ENCODE measurements at regions not wholly inside any gene's neighbourhood (a gene's known extent, or its start where the extent isn't known, plus 50 kb on each side); places are given as distances from the start of the nearest gene placed in this dataset.

GRCh38 chr7:41107330-41107937 lies 595.5 kb downstream of the INHBA start:
- no peak overlapping the region for H3K23ac ChIP-seq (ENCODE audit: insufficient read length)
- H4K20me1 ChIP-seq (replicated peaks in 1 of 2; ENCODE audit: control insufficient read depth in 1 of 2, insufficient read depth in 2 of 2, low read length in 2 of 2) = no peaks in the 10 kb centered on the region
- H2BK15ac ChIP-seq (ENCODE audit: low read length) = no peak overlapping the region
- no peak overlapping the region for H3K18ac ChIP-seq (ENCODE audit: extremely low read depth, low read length)
- no peak overlapping the region for H3K56ac ChIP-seq (replicated peaks; ENCODE audit: insufficient read length, low read depth, low read length)
- H3K4me2 ChIP-seq (ENCODE audit: insufficient read depth in 1 of 2, low read depth in 2 of 2, low read length in 2 of 2) = no peak overlapping the region
- H3K4me3 ChIP-seq (ENCODE audit: extremely low read depth in 1 of 4, insufficient read depth in 2 of 4, low read depth in 3 of 4, low read length in 4 of 4) = no peak overlapping the region
- no peaks in the 10 kb centered on the region for H3K9me3 ChIP-seq (ENCODE audit: insufficient read depth in 2 of 2, low read depth in 1 of 2, low read length in 1 of 2)
- DNase-seq (ENCODE audit: low read depth in 1 of 2, low spot score in 2 of 2) (no peak), FAIRE-seq (no peak)
- H4K5ac ChIP-seq (ENCODE audit: insufficient read length, low read depth, low read length) = no peak overlapping the region
- no peak overlapping the region for H3K9ac ChIP-seq (replicated peaks in 1 of 4; ENCODE audit: extremely low read depth in 1 of 4, low read depth in 3 of 4, low read length in 3 of 4)
- no peak overlapping the region for H2BK20ac ChIP-seq (ENCODE audit: low read length)
- ChIA-PET POLR2A (ENCODE audit: partially characterized antibody) (no interaction called here), CTCF (ENCODE audit: partially characterized antibody) (interaction anchor here (0.7 to 2.7 kb wide), 4 partner anchors 10 to 599 kb away, joined by 3 to 14 read pairs (median 3); no protein-coding TSS in a partner anchor)
- no peak overlapping the region for H2BK120ac ChIP-seq (replicated peaks; ENCODE audit: low read depth, low read length)
- H3K14ac ChIP-seq (ENCODE audit: insufficient read length) = no peak overlapping the region
- H2BK12ac ChIP-seq (ENCODE audit: low read depth, low read length) = no peak overlapping the region
- TF ChIP-seq SP4 (IDR thresholded peaks at IDR 0.05; ENCODE audit: low read length) = no peak
- no peak for TF ChIP-seq SUZ12 (IDR thresholded peaks at IDR 0.05; ENCODE audit: low read length)
- TF ChIP-seq, protein P1, sequence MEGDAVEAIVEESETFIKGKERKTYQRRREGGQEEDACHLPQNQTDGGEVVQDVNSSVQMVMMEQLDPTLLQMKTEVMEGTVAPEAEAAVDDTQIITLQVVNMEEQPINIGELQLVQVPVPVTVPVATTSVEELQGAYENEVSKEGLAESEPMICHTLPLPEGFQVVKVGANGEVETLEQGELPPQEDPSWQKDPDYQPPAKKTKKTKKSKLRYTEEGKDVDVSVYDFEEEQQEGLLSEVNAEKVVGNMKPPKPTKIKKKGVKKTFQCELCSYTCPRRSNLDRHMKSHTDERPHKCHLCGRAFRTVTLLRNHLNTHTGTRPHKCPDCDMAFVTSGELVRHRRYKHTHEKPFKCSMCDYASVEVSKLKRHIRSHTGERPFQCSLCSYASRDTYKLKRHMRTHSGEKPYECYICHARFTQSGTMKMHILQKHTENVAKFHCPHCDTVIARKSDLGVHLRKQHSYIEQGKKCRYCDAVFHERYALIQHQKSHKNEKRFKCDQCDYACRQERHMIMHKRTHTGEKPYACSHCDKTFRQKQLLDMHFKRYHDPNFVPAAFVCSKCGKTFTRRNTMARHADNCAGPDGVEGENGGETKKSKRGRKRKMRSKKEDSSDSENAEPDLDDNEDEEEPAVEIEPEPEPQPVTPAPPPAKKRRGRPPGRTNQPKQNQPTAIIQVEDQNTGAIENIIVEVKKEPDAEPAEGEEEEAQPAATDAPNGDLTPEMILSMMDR (IDR thresholded peaks at IDR 0.05; ENCODE audit: control extremely low read depth in 1 of 3, insufficient read depth in 1 of 3, low read depth in 1 of 3, low read length in 3 of 3) = no peak
- TF ChIP-seq ZNF274 (IDR thresholded peaks at IDR 0.05; ENCODE audit: borderline replicate concordance, extremely low read depth, low read length) = no peak
- TF ChIP-seq, protein P2, sequence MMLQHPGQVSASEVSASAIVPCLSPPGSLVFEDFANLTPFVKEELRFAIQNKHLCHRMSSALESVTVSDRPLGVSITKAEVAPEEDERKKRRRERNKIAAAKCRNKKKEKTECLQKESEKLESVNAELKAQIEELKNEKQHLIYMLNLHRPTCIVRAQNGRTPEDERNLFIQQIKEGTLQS (IDR thresholded peaks at IDR 0.05; ENCODE audit: insufficient read depth, low read depth, low read length) = no peak
- TF ChIP-seq KDM5A (IDR thresholded peaks at IDR 0.05; ENCODE audit: low read length) = no peak
- no peak for TF ChIP-seq CTBP2 (IDR thresholded peaks at IDR 0.05; ENCODE audit: borderline replicate concordance, insufficient read depth, insufficient read length, low read length)
- TF ChIP-seq, protein P3, sequence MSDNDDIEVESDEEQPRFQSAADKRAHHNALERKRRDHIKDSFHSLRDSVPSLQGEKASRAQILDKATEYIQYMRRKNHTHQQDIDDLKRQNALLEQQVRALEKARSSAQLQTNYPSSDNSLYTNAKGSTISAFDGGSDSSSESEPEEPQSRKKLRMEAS (IDR thresholded peaks at IDR 0.05) = no peak
- no peak for TF ChIP-seq POLR2A (IDR thresholded peaks at IDR 0.05; ENCODE audit: control extremely low read depth in 1 of 2, low read depth in 2 of 2, low read length in 2 of 2)
- no peaks in the 10 kb centered on the region for H3K4me1 ChIP-seq (replicated peaks in 1 of 4; ENCODE audit: control insufficient read depth in 3 of 4, insufficient read depth in 4 of 4, low read length in 3 of 4)
- no peak overlapping the region for H2AFZ ChIP-seq (ENCODE audit: low read length)
- no peak overlapping the region; the same call in 1 of the 2 replicates for H4K8ac ChIP-seq (ENCODE audit: extremely low read depth, insufficient read depth, low read length)
- H3K4ac ChIP-seq (replicated peaks; ENCODE audit: insufficient read length, low read depth, low read length) = no peak overlapping the region
- H2BK5ac ChIP-seq (ENCODE audit: low read depth, low read length) = no peak overlapping the region
- H3K79me1 ChIP-seq (ENCODE audit: low read depth, low read length) = no peaks in the 10 kb centered on the region
- no peak overlapping the region for H4K91ac ChIP-seq (replicated peaks; ENCODE audit: insufficient read length, low read length)
- H3K27ac ChIP-seq (ENCODE audit: low read depth, low read length) = no peak overlapping the region
- 92% methylated on average over 8 of the region's 8 CpGs; no CpG with 5 or more reads in 1 of the 2 experiments for WGBS, 2 experiments (ENCODE audit: extremely low coverage in 1 of 2, insufficient coverage in 1 of 2, insufficient read length in 1 of 2, insufficient replicate concordance in 2 of 2, low coverage in 1 of 2, low lambda C conversion rate in 2 of 2, missing lambda C conversion rate in 1 of 2)
- no peaks in the 10 kb centered on the region for H3K79me2 ChIP-seq (ENCODE audit: control insufficient read depth in 1 of 2, insufficient read depth in 2 of 2, low read length in 2 of 2)
- H3K23me2 ChIP-seq (ENCODE audit: low read depth, low read length) = no peaks in the 10 kb centered on the region
- H2AK5ac ChIP-seq (ENCODE audit: low read depth, low read length) = no peak overlapping the region
- no peaks in the 10 kb centered on the region for H3K36me3 ChIP-seq (ENCODE audit: control insufficient read depth in 2 of 4, insufficient read depth in 4 of 4, low read length in 3 of 4)
- no peaks in the 10 kb centered on the region for H3K27me3 ChIP-seq (replicated peaks in 1 of 4; ENCODE audit: control insufficient read depth in 3 of 4, extremely low read depth in 1 of 4, insufficient read depth in 3 of 4, low read length in 3 of 4)
